Activated CD8-positive, alpha-beta memory T cell treated with anti-CD3 and anti-CD28 coated beads for 36 hours (primary cell): ENCODE measurements at regions not wholly inside any gene's neighbourhood (a gene's known extent, or its start where the extent isn't known, plus 50 kb on each side); places are given as distances from the start of the nearest gene placed in this dataset.

Experiments used
- CTCF ChIA-PET: fragments of 350-600 bp; sonication (Branson Sonifier 250); formaldehyde crosslinking; loops from one replicate; lab custom pipeline; 2021; ENCODE audit warnings: antibody characterized with exemption; lab: Charles Lee
- POLR2A ChIA-PET: fragments of 350-600 bp; sonication (Branson Sonifier 250); formaldehyde crosslinking; loops from one replicate; lab custom pipeline; 2021; ENCODE audit warnings: antibody characterized with exemption; lab: Charles Lee

DNA sequence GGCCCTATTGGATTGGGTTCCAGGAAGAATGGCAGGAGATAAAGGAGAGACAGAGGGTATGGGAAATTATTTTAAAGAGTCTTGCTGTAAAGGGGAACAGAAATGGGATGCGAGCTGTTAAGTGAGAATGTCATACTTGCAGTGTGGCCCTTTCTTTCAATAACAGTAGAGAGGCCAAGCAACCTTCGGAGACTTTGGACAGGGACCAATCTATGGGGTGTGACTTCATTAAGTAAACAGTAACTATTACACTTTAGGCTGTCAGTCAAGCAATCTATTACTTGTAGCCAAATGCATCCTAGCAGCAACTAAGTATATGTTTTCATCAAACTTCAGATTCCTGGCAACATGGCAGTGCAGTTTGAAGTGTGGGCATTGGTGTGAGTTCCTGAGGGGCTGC lies 376.2 kb upstream of the LARGE1 start:
- POLR2A ChIA-PET: no interaction called here
- CTCF ChIA-PET: no interaction called here

DNA sequence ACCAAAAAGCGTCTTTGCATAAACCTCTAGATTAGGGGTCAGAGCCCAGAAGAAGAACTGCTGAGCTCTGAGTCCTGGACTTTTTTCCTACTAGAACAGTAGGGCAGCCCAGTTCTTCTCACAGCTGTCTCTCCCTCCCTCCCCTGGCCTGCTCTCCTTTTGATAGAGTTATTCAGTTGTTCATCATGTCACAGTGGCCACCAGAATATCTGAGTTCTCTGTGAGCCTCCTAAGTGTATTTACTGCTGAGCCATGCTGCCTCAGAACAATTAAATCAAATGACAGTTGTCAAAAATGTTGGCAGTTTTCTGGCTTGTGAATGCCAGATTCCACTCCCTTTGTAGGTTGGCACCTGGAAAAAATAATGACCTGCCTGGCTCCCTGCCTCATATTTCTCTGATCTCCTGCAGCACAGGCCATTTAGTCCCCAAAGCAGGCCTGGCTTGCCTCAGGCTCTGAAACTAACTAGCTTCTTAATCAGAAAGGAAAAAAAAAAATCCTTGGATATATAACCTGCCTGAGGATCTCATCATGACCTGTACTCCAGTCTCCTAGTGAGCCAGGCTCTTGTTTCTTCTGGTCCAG lies 377.4 kb upstream of the LARGE1 start:
- POLR2A ChIA-PET: no interaction called here

DNA sequence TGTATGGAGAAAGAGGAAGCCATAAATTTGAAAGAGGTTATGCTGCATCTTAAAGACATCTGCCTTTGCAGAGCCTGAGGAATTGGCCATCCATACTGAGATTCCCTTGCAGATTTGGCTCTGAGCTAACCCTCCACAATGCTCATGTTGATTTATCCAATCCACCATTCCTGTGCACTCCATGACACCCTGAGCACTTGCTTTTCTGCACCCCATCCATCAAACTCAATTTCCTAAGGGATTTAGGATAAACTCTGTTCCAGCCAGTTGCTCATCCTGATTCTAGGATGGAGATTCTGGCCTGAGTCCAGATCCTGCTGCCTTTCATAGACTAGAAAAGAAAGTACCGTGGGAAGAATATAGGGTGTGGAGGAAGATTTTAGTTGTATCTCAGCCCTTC lies 379.2 kb upstream of the LARGE1 start:
- ChIA-PET POLR2A (no interaction called here), CTCF (no interaction called here)

More for the DNA sequence above, 377.4 kb upstream of the LARGE1 start:
- CTCF ChIA-PET: no interaction called here

DNA sequence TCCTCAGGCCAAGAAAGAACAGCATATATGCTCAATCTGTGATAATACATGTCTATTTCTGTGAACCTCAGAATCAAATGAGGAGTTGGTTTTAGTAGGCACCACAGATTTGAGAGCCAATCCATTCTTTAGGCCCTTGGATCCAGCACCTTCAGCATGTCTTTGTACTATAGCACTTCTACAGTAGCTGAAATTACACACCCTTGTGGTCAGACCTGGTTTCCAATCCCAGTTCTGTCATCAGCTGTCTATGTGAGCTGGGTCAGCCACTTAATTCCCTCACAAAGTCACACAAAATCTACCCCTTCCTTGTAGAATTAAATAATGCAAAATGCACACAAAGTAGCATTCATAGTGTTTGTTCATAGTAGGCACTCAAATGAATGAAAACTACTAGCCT lies 381.3 kb upstream of the LARGE1 start:
- CTCF ChIA-PET: no interaction called here
- POLR2A ChIA-PET: no interaction called here

DNA sequence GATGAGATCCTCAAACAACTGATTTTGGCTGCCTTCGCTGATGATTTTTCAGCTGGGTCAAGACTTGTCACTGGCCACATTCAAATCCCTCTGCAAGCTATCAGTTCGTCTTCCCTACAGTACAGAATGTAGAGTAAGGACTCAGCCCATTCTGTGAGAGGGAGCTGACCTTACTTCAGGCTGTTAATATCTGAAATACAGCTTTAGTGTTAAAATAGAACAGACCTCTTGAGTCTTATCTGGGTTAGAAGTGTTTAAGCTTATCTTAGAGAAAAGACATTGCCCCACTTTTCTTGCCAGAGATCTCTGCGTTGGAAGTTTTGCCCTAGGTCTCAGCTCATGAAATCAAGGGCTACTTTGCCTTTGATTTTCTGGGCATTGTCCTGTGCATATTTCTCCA lies 383.4 kb upstream of the LARGE1 start:
- CTCF ChIA-PET: no interaction called here
- POLR2A ChIA-PET: no interaction called here

DNA sequence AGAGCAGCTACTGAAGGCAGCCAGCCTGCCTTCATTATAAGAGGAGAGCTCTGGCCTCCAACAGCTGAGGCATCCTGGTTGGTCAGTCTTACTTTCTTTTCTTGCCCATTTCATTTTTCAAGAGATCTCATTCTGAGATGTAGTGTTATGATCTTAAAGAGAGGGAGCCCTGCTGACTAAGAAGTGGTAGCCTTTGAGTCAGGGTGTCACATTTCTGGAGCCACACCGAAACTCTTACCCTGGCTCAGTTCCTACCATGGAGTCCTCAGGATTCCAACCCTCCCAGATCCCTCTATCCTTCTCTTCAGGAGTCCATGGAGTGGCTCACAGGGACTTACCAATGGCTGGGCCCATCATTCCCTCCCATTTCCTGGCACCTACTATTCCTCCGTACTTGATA lies 386.1 kb upstream of the LARGE1 start:
- POLR2A ChIA-PET: no interaction called here
- CTCF ChIA-PET: no interaction called here

DNA sequence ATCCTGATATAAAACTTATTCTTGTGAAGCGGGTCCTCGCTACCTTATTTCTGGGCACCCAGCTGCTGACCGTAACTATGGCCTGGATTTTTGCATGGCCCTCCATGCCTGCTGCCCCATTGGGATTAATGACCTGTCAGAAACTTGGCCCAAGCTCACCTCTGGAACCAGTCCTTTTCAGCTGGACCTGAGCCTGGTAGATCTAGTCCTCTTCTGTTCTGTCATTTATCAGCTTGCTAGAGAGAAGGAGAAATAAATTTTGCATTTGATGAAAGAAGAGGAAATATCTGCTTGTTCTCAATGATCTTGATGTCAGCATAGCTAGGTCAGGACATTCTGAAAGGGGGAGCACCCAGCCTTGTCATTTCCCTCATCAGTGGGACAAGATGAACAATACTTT lies 387.8 kb upstream of the LARGE1 start:
- CTCF ChIA-PET: interaction anchor here (0.6 kb wide), 1 partner anchor 305 kb away, joined by 3 read pairs; no protein-coding TSS in a partner anchor
- POLR2A ChIA-PET: no interaction called here

DNA sequence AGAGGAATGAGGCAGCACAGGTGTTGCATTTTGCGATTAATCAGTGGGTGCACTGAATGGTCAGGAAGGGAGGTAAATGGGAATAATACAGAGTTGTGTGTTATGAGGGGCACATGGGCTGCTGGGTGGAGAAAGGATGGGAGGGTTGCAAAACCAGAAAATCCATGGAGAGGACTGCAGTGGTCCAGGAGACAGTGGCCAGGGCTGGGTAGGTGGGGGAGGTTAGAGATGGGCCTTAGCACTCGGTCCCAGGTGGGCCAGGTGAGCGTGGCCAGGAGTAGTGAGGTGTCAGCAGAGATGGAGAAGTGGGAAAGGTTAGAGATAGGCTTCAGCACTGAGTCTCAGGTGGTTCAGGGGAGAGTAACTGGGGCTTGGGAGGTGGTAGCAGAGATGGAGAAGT lies 399.1 kb upstream of the LARGE1 start:
- ChIA-PET CTCF (no interaction called here), POLR2A (no interaction called here)

DNA sequence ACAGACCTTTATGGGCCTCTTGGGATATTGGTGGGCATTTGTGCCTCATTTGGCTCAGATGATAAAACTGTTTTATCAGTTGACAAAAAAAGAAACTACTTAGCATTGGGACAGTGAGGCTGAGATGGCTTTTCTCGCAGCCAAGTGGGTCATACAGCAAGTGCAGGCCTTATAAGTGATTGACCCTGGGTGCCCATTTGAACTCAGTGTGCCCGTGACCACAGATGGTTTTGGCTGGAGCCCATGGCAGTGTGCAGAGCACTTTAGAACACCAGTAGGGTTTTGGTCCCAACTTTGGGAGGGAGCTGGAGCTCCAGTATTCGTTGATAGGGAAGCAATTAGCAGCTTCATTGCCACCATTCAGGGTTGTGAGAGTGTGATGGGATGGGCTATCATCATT lies 404.5 kb upstream of the LARGE1 start:
- CTCF ChIA-PET: no interaction called here
- POLR2A ChIA-PET: no interaction called here

DNA sequence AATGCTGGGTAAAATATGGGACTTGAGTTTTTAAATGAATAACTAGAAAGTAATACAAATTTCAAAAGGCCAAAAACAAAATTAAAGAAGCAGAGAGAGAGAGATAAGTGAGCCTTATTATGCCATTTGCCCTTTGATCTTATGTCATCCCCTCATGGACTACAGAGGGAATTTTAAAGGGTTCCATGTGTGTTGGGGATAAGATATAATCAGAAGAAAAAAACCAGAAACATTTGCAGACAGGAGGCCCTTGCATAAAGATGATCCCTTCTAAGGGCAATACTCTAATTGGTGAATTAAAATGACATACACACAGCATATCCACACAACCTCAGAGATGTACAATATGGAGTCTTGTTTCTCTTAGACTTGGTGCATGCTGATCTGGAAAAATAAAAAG lies 406.6 kb upstream of the LARGE1 start:
- ChIA-PET POLR2A (no interaction called here), CTCF (no interaction called here)

DNA sequence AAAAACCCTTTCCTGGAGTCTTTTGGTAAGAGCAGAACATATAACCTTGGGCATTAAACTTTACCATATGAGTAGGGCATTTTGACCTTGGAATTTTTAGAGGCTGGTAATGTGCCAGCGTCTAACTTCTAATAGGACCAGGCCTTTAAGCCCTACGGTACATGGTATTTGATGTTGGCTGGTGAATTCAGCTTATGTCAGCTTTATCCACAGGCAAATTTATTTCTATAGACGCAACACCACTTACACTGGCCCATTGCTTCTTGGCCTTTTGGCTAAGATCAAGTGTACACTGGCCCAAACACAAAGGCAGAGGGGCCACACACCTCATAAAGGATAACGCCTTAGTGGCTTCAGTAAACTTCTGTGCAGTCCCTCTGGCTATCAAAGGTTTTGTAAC lies 410.2 kb upstream of the LARGE1 start:
- ChIA-PET CTCF (no interaction called here), POLR2A (no interaction called here)

DNA sequence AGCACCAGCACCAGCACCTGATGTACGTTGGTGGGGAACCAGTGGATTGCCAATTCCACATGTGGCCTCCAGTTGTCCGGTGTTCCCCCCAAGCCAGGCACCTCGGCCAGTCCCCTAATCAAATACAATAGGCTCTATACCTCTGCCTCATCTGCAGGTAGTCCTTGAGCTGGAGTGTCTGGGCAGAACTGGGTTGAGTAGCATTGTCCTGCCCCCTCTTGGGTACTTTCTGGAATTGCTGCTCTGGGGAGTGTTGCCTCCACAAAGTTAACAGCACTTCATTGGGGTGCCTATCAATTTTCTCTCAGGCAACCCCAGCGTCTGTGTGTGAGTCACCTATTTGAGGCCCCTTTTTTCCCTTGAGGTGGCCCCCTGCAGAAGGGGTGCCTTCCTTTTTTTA lies 413.0 kb upstream of the LARGE1 start:
- ChIA-PET POLR2A (no interaction called here), CTCF (no interaction called here)

DNA sequence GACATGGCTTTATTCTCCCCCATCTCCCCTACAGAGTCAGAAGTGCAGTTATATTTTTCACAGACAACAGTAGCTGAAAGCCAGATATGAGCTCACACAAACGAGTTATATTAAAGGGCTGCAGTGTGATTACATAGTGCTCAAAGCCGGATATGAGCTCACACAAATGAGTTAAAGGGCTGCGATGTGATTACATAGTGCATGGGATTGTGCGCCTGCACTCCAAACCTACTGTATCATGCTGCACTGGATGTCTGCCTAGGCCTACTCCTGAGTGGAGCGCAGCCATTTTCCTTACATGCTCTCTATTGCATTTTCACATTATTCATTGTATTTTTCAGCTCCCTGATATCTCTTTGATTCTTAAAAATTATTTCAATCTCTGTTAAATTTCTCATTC lies 414.6 kb upstream of the LARGE1 start:
- ChIA-PET POLR2A (interaction anchor here (0.6 kb wide), 1 partner anchor 9 kb away, joined by 8 read pairs; no protein-coding TSS in a partner anchor), CTCF (no interaction called here)

DNA sequence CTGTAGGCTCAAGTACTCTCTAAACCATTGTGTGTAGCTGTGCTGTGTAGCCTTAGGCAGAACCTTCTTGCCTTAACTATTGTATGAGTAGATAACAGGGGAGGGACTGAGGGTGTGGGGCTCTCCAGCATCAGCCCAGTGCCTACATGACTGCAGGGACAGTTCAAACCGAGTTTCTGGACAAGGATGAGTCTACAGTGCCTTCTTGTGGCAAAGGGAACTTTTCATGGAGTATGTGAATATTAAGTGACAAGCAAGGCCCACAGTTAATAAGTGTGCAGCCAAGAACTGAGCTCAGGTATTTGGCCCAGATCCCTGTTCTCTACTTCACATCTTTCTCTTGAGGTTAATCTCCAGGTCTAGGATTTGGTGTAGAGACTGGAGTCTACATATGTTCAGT lies 424.4 kb upstream of the LARGE1 start:
- ChIA-PET POLR2A (no interaction called here), CTCF (no interaction called here)

DNA sequence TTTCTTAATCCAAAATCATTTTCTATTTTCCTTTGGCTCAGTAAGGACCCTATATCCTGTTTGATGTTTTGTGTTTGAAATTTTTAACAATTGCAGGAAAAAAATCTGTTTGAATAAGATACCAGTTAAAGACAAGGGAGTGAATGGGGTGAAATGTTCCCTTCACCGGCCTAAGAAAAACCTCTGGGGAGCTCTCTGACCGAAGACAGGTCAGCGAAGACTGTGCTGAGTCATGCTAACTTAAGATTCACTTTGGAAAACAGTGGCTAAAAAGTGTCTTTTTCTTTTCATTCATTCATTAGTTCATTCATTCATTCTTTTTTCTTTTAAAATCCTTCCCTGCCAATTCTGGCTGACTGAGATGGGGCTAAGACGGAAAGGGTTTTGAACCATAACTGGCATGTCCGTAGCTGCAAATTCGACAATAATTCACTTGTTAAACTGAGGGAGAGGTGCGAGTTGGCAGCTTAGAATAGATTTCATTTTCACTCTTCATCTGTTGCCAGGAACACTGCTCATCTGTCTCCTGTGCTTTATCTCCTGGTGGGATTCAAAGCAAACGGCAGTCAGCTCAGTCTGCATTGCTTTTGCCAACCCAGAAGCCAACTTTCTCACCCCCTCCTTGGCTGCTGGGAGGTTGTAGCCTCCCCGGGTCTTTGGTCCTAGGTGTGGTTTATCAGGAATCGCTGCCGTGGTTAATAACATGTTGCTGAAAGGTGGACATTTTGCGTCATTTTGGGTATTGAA lies 434.0 kb upstream of the LARGE1 start:
- CTCF ChIA-PET: no interaction called here

DNA sequence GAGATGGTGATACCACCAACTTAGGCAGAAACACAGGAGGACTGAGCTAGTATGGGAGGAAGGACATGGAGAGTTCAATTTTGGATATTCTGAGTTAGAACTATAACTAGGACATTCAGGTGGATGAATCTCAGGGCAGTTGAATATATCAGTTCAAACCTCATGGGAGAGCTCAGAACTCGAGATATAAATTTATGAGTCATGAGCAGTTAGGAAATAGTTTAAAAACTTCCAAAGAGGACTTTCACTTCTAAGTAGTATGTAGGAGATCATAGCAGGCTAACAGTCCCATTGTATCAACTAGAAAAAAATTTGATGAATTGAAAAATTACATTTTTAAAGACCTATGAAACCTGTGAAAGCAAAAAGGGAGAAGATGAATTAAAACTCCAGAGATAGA lies 436.2 kb upstream of the LARGE1 start:
- POLR2A ChIA-PET: no interaction called here
- CTCF ChIA-PET: no interaction called here

More for the DNA sequence above, 434.0 kb upstream of the LARGE1 start:
- POLR2A ChIA-PET: no interaction called here

DNA sequence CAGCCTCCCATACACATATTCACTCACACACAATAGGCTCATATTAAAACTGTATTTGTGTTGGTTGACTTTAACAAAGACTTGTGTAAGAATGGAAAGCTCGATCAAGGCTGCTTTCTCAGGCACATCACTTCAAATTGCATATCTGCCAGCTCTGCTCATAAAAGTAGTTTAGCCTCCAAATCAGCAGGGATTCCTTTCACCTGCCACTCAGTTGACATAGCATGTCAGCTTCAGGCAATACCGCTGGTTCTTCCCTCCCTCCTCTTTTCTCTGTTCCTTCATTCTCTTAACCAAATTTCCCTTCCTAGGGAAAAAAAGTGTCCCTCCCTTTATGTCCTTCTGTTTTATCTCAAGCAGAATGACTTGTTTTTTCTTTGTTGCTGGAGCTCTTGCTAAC lies 450.4 kb upstream of the LARGE1 start:
- ChIA-PET POLR2A (no interaction called here), CTCF (interaction anchor here (0.6 kb wide), 1 partner anchor 659 kb away, joined by 4 read pairs; no protein-coding TSS in a partner anchor)

DNA sequence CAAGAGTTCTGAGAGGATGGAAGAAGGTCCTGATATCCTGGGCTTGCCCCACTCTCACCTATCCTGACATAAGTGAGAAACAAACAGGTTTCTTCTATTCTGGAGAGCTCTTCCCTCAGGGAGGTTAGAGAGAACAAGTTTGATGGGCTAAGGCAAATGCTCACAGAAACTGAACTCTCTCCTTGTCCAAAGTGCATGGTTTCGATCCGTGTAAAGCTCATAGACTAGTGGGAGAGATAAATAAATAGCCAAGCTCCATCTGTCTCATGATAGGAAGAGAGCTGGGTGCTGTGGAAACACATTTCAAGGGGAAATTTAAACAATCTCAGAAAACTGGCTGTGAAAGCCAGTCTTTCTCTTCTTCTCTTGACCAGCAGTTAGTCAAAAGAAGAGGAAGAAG lies 459.5 kb upstream of the LARGE1 start:
- ChIA-PET CTCF (no interaction called here), POLR2A (no interaction called here)

DNA sequence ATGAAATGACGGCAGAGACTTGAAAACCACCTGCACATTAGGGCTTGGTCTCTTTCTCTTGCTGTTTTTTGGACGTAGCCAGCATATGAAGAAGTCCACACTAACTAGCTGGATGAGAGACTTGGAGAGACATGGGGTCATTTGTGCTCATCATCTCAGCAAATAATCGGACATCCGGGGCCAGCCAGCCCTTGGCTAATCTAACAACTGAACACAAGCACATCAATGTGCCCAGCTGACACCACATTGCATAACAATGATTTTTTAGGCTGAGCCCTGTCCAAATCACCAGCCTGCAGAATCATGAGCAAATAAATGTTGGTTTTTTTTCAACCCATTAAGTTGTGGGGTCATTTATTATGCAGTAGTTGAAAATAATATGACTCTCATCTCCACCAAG lies 460.3 kb upstream of the LARGE1 start:
- ChIA-PET POLR2A (no interaction called here), CTCF (no interaction called here)

DNA sequence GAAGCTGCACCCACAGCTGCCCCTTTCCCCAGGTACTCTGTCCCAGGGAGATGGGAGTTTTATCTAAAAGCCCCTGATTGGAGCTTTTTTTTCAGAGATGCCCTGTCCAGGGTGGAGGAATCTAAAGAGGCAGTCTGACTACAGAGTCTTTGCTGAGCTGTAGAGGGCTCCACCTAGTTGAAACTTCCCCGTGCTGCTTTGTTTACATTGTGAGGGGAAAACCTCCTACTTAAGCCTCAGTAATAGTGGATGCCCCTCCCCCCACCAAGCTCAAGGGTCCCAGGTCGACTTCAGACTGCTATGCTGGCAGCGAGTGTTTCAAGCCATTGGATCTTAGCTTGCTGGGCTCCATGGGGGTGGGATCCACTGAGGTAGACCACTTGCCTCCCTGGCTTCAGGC lies 470.1 kb upstream of the LARGE1 start:
- ChIA-PET POLR2A (no interaction called here), CTCF (no interaction called here)

DNA sequence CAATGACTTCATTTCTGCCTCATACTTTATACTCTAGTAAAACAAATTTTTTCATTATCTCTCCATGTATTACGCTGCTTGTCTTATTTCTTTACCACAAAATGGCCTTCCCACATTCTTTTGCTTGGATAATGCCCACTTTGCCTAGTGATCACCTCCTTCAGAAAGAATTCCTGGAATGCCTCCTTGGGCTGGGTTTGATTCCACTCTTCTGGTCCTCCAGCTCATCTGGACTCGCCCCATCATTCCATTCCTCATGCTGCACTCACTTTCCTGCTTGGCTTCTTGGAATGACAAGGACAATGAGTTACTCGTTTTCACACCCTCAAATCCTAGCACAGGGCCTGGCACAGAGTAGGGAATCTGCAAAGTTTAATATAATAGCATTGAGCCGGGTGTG lies 475.1 kb upstream of the LARGE1 start:
- ChIA-PET CTCF (no interaction called here), POLR2A (no interaction called here)
